NB4 (cell line): ENCODE measurements at regions not wholly inside any gene's neighbourhood (a gene's known extent, or its start where the extent isn't known, plus 50 kb on each side); places are given as distances from the start of the nearest gene placed in this dataset.

Experiments used
- MYC ChIP-seq: IDR thresholded peaks from 2 replicates; pipeline ENCODE4 v1.6.1; 2011; ENCODE audit warnings: low read depth, low read length
- POLR2A ChIP-seq: IDR thresholded peaks from 2 replicates; pipeline ENCODE4 v1.6.1; 2011; ENCODE audit warnings: mild to moderate bottlenecking; ENCODE audit not compliant: insufficient read length; ENCODE audit errors: extremely low read depth
- TF ChIP-seq, protein P1 (sequence below): IDR thresholded peaks from one replicate; pipeline ENCODE4 v1.5.1; 2012; ENCODE audit warnings: low read depth, low read length
- TF ChIP-seq, protein P2 (sequence below): IDR thresholded peaks from 2 replicates; pipeline ENCODE4 v1.6.1; 2011; ENCODE audit warnings: low read depth, low read length

DNA sequence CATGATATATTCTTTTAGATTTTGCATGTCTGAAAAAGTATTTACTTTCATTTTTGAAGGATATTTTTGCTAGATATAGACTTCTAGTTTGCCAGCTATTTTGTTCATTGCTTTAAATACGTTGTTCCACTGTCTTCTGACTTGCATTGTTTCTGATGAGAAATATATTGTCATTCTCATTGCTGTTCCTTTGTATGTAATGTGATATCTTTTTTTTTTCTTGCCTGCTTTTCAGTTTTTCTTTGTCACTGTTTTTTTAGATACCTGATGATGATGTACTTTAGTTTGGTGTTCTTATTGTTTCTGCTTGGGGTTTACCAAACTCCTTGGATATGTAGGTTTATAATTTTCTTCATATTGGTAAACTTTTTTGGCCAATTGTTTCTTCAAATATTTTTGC, 107.9 kb downstream of the SNAPC1 start:
- TF ChIP-seq, protein P1, sequence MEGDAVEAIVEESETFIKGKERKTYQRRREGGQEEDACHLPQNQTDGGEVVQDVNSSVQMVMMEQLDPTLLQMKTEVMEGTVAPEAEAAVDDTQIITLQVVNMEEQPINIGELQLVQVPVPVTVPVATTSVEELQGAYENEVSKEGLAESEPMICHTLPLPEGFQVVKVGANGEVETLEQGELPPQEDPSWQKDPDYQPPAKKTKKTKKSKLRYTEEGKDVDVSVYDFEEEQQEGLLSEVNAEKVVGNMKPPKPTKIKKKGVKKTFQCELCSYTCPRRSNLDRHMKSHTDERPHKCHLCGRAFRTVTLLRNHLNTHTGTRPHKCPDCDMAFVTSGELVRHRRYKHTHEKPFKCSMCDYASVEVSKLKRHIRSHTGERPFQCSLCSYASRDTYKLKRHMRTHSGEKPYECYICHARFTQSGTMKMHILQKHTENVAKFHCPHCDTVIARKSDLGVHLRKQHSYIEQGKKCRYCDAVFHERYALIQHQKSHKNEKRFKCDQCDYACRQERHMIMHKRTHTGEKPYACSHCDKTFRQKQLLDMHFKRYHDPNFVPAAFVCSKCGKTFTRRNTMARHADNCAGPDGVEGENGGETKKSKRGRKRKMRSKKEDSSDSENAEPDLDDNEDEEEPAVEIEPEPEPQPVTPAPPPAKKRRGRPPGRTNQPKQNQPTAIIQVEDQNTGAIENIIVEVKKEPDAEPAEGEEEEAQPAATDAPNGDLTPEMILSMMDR = no peak
- TF ChIP-seq MYC (no peak), POLR2A (no peak)
- TF ChIP-seq, protein P2, sequence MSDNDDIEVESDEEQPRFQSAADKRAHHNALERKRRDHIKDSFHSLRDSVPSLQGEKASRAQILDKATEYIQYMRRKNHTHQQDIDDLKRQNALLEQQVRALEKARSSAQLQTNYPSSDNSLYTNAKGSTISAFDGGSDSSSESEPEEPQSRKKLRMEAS = no peak
